NCI-H1048 (cell line): ENCODE measurements at regions not wholly inside any gene's neighbourhood (a gene's known extent, or its start where the extent isn't known, plus 50 kb on each side); places are given as distances from the start of the nearest gene placed in this dataset.
"Not testable (repeated sequence)": the region's sequence is repeated elsewhere in the genome, so short reads cannot be mapped to it uniquely, and the experiment has no call there.

Experiments used
- DNase-seq: peaks from one replicate; lab custom pipeline; 2025; lab: John Stamatoyannopoulos, UW

- DNase-seq, result no peak
Observed at GRCh38 chr16:66050991-66051390, 315.5 kb upstream of the CDH5 start.

GRCh38 chr16:66049865-66050264, 316.6 kb upstream of the CDH5 start:
- DNase-seq, result no peak

GRCh38 chr16:66045626-66046025, 320.9 kb upstream of the CDH5 start:
- DNase-seq, result no peak

- no peak for DNase-seq
Observed at GRCh38 chr16:66044556-66044955, 321.9 kb upstream of the CDH5 start.

- DNase-seq, result no peak
Observed at GRCh38 chr16:66044089-66044488, 322.4 kb upstream of the CDH5 start.

- DNase-seq, result no peak
Observed at GRCh38 chr16:66043326-66043725, 323.2 kb upstream of the CDH5 start.

GRCh38 chr16:66042341-66042740, 324.1 kb upstream of the CDH5 start:
- no peak for DNase-seq

GRCh38 chr16:66041907-66042306, 324.6 kb upstream of the CDH5 start:
- DNase-seq, result no peak

- DNase-seq, result no peak
Observed at GRCh38 chr16:66039793-66040192, 326.7 kb upstream of the CDH5 start.

GRCh38 chr16:66036793-66037715, 329.4 kb upstream of the CDH5 start:
- DNase-seq, result no peak

GRCh38 chr16:66036184-66036583, 330.3 kb upstream of the CDH5 start:
- DNase-seq, result no peak

- DNase-seq, result no peak
Observed at GRCh38 chr16:66035096-66035495, 331.4 kb upstream of the CDH5 start.

- DNase-seq, result no peak
Observed at GRCh38 chr16:66032841-66033240, 333.6 kb upstream of the CDH5 start.

- no peak for DNase-seq
Observed at GRCh38 chr16:66030036-66030435, 336.5 kb upstream of the CDH5 start.

GRCh38 chr16:66028510-66029216, 337.8 kb upstream of the CDH5 start:
- no peak for DNase-seq

- DNase-seq, result no peak
Observed at GRCh38 chr16:66026787-66027330, 339.6 kb upstream of the CDH5 start.

GRCh38 chr16:66026211-66026610, 340.3 kb upstream of the CDH5 start:
- DNase-seq, result no peak

GRCh38 chr16:66025751-66026150, 340.7 kb upstream of the CDH5 start:
- DNase-seq, result no peak

- DNase-seq, result not testable (repeated sequence)
Observed at GRCh38 chr16:66024567-66024966, 341.9 kb upstream of the CDH5 start.

- no peak for DNase-seq
Observed at GRCh38 chr16:66023481-66023880, 343.0 kb upstream of the CDH5 start.

- no peak for DNase-seq
Observed at GRCh38 chr16:66020642-66021041, 345.8 kb upstream of the CDH5 start.

GRCh38 chr16:66020046-66020445, 346.4 kb upstream of the CDH5 start:
- DNase-seq, result no peak

- DNase-seq, result not testable (repeated sequence)
Observed at GRCh38 chr16:66019502-66019901, 347.0 kb upstream of the CDH5 start.
